IPS-15b (cell line): ENCODE measurements at regions not wholly inside any gene's neighbourhood (a gene's known extent, or its start where the extent isn't known, plus 50 kb on each side); places are given as distances from the start of the nearest gene placed in this dataset.
"Not testable (repeated sequence)": the region's sequence is repeated elsewhere in the genome, so short reads cannot be mapped to it uniquely, and the experiment has no call there.

Experiments
- H3K27me3 ChIP-seq: one replicate; pipeline ENCODE4 v1.6.1; 2013; ENCODE audit warnings: low read length; ENCODE audit not compliant: control insufficient read depth, insufficient read depth
- H3K36me3 ChIP-seq: one replicate; pipeline ENCODE4 v1.6.1; 2013; ENCODE audit warnings: low read length; ENCODE audit not compliant: control insufficient read depth, insufficient read depth
- H3K4me1 ChIP-seq: one replicate; pipeline ENCODE4 v1.6.1; 2013; ENCODE audit warnings: mild to moderate bottlenecking, low read length; ENCODE audit not compliant: control insufficient read depth, insufficient read depth
- H3K4me3 ChIP-seq: one replicate; pipeline ENCODE4 v1.5.1; 2013; ENCODE audit warnings: low read depth, low read length
- H3K9ac ChIP-seq: one replicate; pipeline ENCODE4 v1.6.1; 2013; ENCODE audit warnings: low read depth, mild to moderate bottlenecking, low read length
- H3K9me3 ChIP-seq: one replicate; pipeline ENCODE4 v1.6.1; 2013; ENCODE audit warnings: mild to moderate bottlenecking, low read length; ENCODE audit not compliant: control insufficient read depth, insufficient read depth

DNA sequence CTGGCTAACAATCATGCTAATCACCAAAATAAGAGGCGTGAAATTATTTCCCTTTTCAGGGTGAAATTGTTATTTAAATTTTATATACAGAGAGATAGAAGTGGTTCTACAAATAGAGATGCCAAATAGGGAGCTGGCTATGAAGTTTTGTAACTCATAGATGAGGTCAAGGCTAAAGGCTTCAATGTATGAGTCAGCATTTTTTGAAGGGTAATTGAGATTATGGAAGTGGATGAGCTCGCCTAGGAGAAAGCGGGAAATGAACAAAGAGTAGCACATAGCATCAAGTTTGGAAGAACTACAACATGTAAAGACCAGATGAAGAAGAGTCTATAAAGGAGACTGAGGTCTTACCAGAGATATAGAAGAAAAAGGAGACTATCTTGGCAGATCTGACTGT lies 838.1 kb downstream of the DNAJB9 start:
- H3K4me3 ChIP-seq, result no peak overlapping the region
- H3K27me3 ChIP-seq, result no peaks in the 10 kb centered on the region
- H3K4me1 ChIP-seq, result no peaks in the 10 kb centered on the region
- H3K9ac ChIP-seq, result no peak overlapping the region
- no peaks in the 10 kb centered on the region for H3K36me3 ChIP-seq
- H3K9me3 ChIP-seq, result no peaks in the 10 kb centered on the region

DNA sequence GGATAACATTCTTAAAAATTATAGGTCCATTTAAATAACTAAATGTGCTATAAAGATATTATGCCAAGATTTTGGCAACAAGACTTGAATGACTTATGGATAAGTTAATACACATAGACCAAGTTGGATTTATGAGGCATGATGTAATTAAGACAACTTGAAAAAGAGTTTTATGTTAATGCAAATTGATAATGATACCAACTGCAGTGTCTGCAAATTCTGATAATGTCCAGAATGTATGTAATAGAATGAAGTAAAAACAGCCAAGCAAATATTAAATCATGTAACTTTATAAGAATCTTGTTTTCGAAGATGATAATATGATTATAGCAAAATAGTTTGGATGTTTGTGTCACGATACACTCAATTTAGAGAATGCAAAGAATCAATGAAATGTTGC lies 868.3 kb downstream of the DNAJB9 start:
- Histone ChIP-seq H3K9me3 (no peaks in the 10 kb centered on the region), H3K9ac (no peak overlapping the region), H3K27me3 (no peaks in the 10 kb centered on the region), H3K36me3 (no peaks in the 10 kb centered on the region), H3K4me3 (no peak overlapping the region), H3K4me1 (no peaks in the 10 kb centered on the region)

DNA sequence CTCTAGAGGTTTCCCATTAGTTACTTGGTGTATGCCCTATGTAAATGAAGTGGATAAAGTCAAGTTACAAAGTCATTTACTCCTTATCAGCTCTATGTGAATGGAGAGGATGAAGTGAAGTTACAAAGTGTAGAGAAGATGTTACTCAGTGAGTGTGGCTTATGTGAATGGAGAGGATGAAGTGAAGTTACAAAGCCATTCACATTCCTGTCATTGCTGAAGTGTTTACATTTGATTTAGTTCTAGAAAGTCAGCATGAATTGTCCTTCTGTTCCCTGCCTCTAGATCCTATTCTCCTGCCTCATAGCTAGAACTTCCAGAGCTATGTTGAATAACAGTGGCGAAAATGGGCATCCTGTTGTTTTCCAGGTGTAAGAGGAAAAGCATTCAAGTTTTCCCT lies 880.1 kb downstream of the DNAJB9 start:
- Histone ChIP-seq H3K4me1 (no peaks in the 10 kb centered on the region), H3K9me3 (no peaks in the 10 kb centered on the region), H3K4me3 (no peak overlapping the region), H3K9ac (no peak overlapping the region), H3K27me3 (no peaks in the 10 kb centered on the region), H3K36me3 (no peaks in the 10 kb centered on the region)

DNA sequence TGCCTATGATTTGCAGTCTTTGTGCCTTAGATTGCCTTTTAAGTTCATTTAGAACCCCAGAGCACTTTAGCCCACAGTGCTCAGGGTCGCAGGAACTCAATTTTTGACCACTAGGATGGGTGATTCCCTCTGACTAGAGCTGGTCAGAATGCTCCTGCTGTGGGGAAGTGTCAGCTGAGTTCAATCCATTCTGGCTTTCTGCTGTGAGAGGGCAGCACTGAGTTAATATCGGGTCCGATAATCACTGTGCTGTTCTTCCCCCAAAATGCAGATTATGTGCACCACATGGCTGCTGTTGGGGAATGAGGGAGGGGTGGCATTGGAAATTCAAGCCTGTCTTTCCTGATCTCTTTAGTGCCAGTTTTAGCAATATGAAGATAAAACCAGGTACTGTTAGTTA lies 886.4 kb downstream of the DNAJB9 start:
- Histone ChIP-seq H3K9me3 (no peaks in the 10 kb centered on the region), H3K9ac (no peak overlapping the region), H3K4me1 (peaks cover 2% of the 10 kb centered on the region), H3K36me3 (no peaks in the 10 kb centered on the region), H3K27me3 (no peaks in the 10 kb centered on the region), H3K4me3 (no peak overlapping the region)

DNA sequence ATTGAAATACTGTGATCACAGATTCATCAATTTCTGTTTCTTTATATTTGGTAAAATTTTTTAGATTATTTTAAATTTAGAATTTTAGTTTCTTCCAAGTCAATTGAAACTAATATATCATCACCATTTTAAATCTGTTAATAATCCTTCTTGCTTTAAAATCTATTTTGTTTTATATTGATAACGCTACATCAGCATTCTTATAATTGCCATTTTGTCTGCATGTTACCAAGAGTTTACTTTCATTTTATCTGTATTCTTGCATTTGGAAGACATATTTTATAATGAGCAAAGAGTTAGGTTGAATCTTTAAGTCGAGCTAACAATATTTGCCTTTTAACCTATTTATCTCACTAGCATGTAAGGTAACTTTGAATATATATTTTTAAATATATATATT lies 890.6 kb downstream of the DNAJB9 start:
- no peaks in the 10 kb centered on the region for H3K9me3 ChIP-seq
- H3K27me3 ChIP-seq, result no peaks in the 10 kb centered on the region

DNA sequence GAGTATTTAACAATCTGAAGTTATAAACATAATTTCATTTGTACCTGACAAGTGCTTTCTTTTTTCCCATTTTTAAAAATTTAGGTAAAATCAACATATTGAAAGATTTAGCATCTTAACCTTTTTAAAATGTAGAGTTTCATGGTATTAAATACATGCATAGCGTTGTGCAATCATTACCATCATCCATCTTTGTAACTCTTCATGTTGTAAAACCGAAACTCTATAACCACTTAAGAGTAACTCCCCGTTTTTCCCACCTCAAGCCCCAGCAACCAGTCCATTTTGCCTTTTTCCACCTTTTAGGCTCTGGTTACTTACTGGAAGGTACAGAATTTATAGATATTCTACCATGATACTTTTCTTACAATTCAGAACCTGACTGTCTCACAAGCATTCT lies 892.5 kb downstream of the DNAJB9 start:
- H3K9ac ChIP-seq, result no peak overlapping the region
- H3K4me3 ChIP-seq, result no peak overlapping the region
- H3K27me3 ChIP-seq, result no peaks in the 10 kb centered on the region
- no peaks in the 10 kb centered on the region for H3K4me1 ChIP-seq
- H3K9me3 ChIP-seq, result no peaks in the 10 kb centered on the region
- H3K36me3 ChIP-seq, result no peaks in the 10 kb centered on the region

More for the DNA sequence above, 890.6 kb downstream of the DNAJB9 start:
- H3K4me1 ChIP-seq, result peaks cover 2% of the 10 kb centered on the region
- H3K4me3 ChIP-seq, result no peak overlapping the region
- no peaks in the 10 kb centered on the region for H3K36me3 ChIP-seq
- no peak overlapping the region for H3K9ac ChIP-seq

DNA sequence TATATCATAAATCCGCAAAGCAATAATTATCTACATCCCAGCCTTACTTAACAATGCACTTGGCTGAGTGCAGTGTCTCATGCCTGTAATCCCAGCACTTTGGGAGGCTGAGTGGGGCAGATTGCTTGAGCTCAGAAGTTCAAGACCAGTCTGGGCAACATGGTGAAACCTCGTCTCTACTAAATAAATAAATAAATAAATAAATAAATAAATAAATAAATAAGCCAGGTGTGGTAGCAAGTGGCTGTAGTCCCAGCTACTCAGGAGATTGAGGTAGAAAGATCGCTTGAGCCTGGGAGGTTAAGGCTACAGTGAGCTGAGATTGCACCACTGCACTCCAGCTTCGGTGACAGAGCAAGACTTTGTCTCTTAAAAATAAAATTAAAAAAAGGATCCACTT lies 898.1 kb downstream of the DNAJB9 start:
- not testable (repeated sequence) for H3K9ac ChIP-seq, H3K9me3 ChIP-seq, H3K4me1 ChIP-seq, H3K36me3 ChIP-seq, H3K4me3 ChIP-seq, H3K27me3 ChIP-seq

DNA sequence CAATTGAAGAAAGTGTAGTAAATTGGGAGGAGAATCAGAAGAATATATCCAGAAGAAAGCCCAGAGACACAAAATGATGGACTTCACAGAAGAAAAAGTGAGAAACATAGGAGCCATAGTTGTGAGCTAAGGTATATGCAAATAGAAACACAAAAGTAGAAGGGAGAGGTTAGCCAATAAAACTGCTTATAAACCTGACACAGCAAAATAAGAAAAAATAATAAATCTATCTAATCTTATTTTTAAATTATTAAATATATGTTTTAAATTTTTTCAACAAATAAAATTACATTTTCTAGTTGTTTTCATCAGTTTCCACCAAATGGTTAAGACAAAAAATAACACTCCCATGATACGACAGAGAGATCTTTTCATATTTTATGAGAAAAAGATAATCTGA lies 903.5 kb downstream of the DNAJB9 start:
- H3K4me1 ChIP-seq, result no peaks in the 10 kb centered on the region
- H3K4me3 ChIP-seq, result no peak overlapping the region
- no peak overlapping the region for H3K9ac ChIP-seq
- no peaks in the 10 kb centered on the region for H3K9me3 ChIP-seq
- no peaks in the 10 kb centered on the region for H3K36me3 ChIP-seq
- no peaks in the 10 kb centered on the region for H3K27me3 ChIP-seq

DNA sequence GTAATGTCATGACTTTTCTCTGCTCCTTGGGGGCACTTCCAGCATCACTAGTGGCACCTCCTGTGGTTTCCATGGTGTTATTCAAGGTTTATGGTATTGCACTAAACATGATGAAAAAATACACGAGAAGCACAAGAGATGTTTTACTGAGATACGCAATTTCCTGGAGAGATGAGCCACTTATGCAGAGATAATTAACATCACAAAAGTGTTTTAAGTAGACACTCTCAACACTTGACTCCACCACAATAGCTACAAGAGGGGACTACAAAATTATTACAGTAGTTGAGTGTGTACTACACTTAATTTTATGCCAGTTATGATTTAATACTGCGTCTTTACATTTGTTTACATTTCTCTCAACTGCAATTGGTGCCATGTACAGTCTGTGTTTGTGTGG lies 906.7 kb downstream of the DNAJB9 start:
- no peaks in the 10 kb centered on the region for H3K27me3 ChIP-seq
- H3K9ac ChIP-seq, result no peak overlapping the region
- no peaks in the 10 kb centered on the region for H3K4me1 ChIP-seq
- H3K4me3 ChIP-seq, result no peak overlapping the region
- no peaks in the 10 kb centered on the region for H3K36me3 ChIP-seq
- no peaks in the 10 kb centered on the region for H3K9me3 ChIP-seq

DNA sequence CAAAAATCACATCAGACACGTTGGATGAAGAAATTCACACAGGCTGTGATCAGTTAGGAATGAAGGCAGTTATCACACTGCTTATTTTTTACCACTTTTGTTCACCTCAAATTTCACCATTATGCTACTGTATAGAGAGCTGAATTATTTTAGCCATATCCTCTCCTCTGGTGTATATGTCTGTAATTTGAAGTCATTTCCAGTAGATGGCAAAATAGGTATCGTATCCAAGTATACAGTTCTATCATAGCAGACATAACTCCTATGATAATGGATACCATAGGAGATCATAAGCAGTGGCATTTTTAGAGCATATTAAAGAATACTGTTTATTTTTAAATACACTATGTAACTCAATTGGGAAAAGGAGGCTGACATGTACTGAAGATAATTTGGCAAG lies 909.7 kb downstream of the DNAJB9 start:
- Histone ChIP-seq H3K9ac (no peak overlapping the region), H3K36me3 (no peaks in the 10 kb centered on the region), H3K4me1 (no peaks in the 10 kb centered on the region), H3K4me3 (no peak overlapping the region), H3K9me3 (no peaks in the 10 kb centered on the region), H3K27me3 (no peaks in the 10 kb centered on the region)

DNA sequence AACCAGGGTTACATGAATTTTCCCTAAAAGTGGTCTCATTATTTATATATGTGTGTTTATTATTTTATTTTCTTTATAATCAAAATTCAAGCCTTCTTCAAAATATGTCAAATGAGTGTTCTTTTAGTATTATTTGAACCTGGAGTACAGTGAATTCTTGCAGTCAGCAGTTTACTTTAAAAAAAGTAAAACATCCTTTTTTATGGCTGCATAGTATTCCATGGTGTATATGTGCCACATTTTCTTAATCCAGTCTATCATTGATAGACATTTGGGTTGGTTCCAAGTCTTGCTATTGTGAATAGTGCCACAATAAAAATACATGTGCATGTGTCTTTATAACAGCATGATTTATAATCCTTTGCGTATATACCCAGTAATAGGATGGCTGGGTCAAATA lies 920.9 kb downstream of the DNAJB9 start:
- not testable (repeated sequence) for H3K9me3 ChIP-seq, H3K27me3 ChIP-seq, H3K36me3 ChIP-seq, H3K9ac ChIP-seq, H3K4me1 ChIP-seq, H3K4me3 ChIP-seq

DNA sequence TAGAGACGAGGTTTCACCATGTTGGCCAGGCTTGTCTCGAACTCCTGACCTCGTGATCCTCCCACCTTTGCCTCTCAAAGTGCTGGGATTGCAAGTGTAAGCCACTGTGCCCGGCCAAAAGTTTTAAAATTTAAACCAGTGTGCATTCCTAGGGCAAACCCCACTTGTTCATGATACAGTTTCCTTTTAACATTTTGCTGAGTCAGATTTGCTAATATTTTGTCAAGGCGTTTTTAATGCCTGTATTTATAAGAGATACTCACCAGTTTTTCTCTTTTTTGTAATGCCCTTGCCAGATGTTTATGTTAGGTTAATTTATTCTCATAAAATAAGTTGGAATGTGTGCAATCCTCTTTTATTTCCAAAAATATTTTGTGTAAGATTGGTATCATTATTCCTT lies 927.4 kb downstream of the DNAJB9 start:
- H3K36me3 ChIP-seq, result no peaks in the 10 kb centered on the region

DNA sequence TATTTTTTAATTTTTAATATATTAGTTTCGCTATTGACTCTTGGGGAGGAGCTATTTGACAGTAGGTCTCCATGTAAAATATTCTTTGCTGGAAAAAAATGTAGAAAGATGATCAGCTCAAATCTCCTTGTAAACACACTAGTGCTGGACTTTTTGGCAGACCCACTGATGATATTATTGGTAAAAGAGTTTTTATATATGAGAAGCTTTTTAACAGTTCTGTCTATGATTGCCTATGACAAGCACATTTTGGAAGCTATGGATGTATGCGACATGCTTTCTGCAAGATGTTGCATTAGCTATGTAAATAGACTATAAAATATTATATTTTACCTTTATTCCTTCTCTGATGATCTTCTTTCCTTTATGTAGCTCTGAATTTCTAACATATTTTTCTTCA lies 928.5 kb downstream of the DNAJB9 start:
- H3K36me3 ChIP-seq, result no peaks in the 10 kb centered on the region

More for the DNA sequence above, 927.4 kb downstream of the DNAJB9 start:
- Histone ChIP-seq H3K4me1 (no peaks in the 10 kb centered on the region), H3K4me3 (no peak overlapping the region), H3K27me3 (no peaks in the 10 kb centered on the region), H3K9me3 (no peaks in the 10 kb centered on the region), H3K9ac (no peak overlapping the region)

More for the DNA sequence above, 928.5 kb downstream of the DNAJB9 start:
- no peak overlapping the region for H3K9ac ChIP-seq
- H3K9me3 ChIP-seq, result no peaks in the 10 kb centered on the region
- no peaks in the 10 kb centered on the region for H3K4me1 ChIP-seq
- H3K27me3 ChIP-seq, result no peaks in the 10 kb centered on the region
- no peak overlapping the region for H3K4me3 ChIP-seq
